Trophoblast cell (in vitro differentiated cells and primary cell): ENCODE measurements at regions not wholly inside any gene's neighbourhood (a gene's known extent, or its start where the extent isn't known, plus 50 kb on each side); places are given as distances from the start of the nearest gene placed in this dataset.

Experiments
- DNase-seq, 2 donors: peaks; one replicate each; pipeline ENCODE4 v3.0.0-alpha.2; 2016
- H2AFZ ChIP-seq: 2 replicates; pipeline ENCODE4 v1.6.1; 2013; ENCODE audit warnings: low read length, moderate library complexity, mild to moderate bottlenecking; ENCODE audit not compliant: insufficient read depth, poor library complexity
- H2AK5ac ChIP-seq: 2 replicates; pipeline ENCODE4 v1.6.1; 2013; ENCODE audit warnings: mild to moderate bottlenecking, low read length
- H2BK120ac ChIP-seq: 2 replicates; pipeline ENCODE4 v1.6.1; 2013; ENCODE audit warnings: low read length, mild to moderate bottlenecking, moderate library complexity; ENCODE audit not compliant: insufficient read depth, poor library complexity
- H2BK12ac ChIP-seq: 2 replicates; pipeline ENCODE4 v1.6.1; 2013; ENCODE audit warnings: mild to moderate bottlenecking, low read length, moderate library complexity
- H2BK5ac ChIP-seq: 2 replicates; pipeline ENCODE4 v1.6.1; 2013; ENCODE audit warnings: low read length, low read depth, moderate library complexity, mild to moderate bottlenecking; ENCODE audit not compliant: poor library complexity
- H3K14ac ChIP-seq: 2 replicates; pipeline ENCODE4 v1.6.1; 2013; ENCODE audit warnings: mild to moderate bottlenecking, low read length
- H3K18ac ChIP-seq: 2 replicates; pipeline ENCODE4 v1.6.1; 2013; ENCODE audit warnings: mild to moderate bottlenecking, low read length
- H3K23ac ChIP-seq: 2 replicates; pipeline ENCODE4 v1.6.1; 2013; ENCODE audit warnings: low read length
- H3K27ac ChIP-seq: 2 replicates; pipeline ENCODE4 v1.5.1; 2013; ENCODE audit warnings: low read depth, mild to moderate bottlenecking, inconsistent platforms, low read length, moderate library complexity
- H3K27me3 ChIP-seq: 2 replicates; pipeline ENCODE4 v1.6.1; 2013; ENCODE audit warnings: inconsistent platforms, mild to moderate bottlenecking, low read length, moderate library complexity; ENCODE audit not compliant: insufficient read depth
- H3K36me3 ChIP-seq, 2 experiments: 1 replicate in 1 of 2; 2 replicates in 1 of 2; pipeline ENCODE4 v1.6.1; 2013; ENCODE audit warnings: low read length in 2 of 2, mild to moderate bottlenecking in 2 of 2, moderate library complexity in 1 of 2; ENCODE audit not compliant: insufficient read depth in 2 of 2, control insufficient read depth in 1 of 2
- H3K4ac ChIP-seq: 2 replicates; pipeline ENCODE4 v1.6.1; 2013; ENCODE audit warnings: low read depth, mild to moderate bottlenecking, low read length, moderate library complexity
- H3K4me1 ChIP-seq, 2 experiments: 1 replicate in 1 of 2; 2 replicates in 1 of 2; pipeline ENCODE4 v1.6.1; 2013; ENCODE audit warnings: low read length in 2 of 2, mild to moderate bottlenecking in 2 of 2, moderate library complexity in 1 of 2; ENCODE audit not compliant: insufficient read depth in 2 of 2, control insufficient read depth in 1 of 2
- H3K4me2 ChIP-seq: 2 replicates; pipeline ENCODE4 v1.6.1; 2013; ENCODE audit warnings: inconsistent platforms, mild to moderate bottlenecking, low read length, moderate library complexity
- H3K4me3 ChIP-seq: 2 replicates; pipeline ENCODE4 v1.5.1; 2013; ENCODE audit warnings: mild to moderate bottlenecking, low read depth, low read length, inconsistent platforms
- H3K79me1 ChIP-seq: one replicate; pipeline ENCODE4 v1.6.1; 2013; ENCODE audit warnings: low read length
- H3K79me2 ChIP-seq: 2 replicates; pipeline ENCODE4 v1.6.1; 2013; ENCODE audit warnings: low read length, mild to moderate bottlenecking; ENCODE audit not compliant: control insufficient read depth, insufficient read depth, poor library complexity
- H3K9ac ChIP-seq: 2 replicates; pipeline ENCODE4 v1.6.1; 2013; ENCODE audit warnings: mild to moderate bottlenecking, low read length
- H3K9me3 ChIP-seq: 2 replicates; pipeline ENCODE4 v1.6.1; 2013; ENCODE audit warnings: low read depth, mild to moderate bottlenecking, control low read depth, inconsistent platforms, low read length; ENCODE audit not compliant: insufficient read depth
- H4K12ac ChIP-seq: 2 replicates; pipeline ENCODE4 v1.6.1; 2013; ENCODE audit warnings: low read depth, mild to moderate bottlenecking, low read length, moderate library complexity
- H4K8ac ChIP-seq: 2 replicates; pipeline ENCODE4 v1.6.1; 2013; ENCODE audit warnings: low read depth, mild to moderate bottlenecking, low read length, moderate library complexity
- H4K91ac ChIP-seq: one replicate; pipeline ENCODE4 v1.6.1; 2013; ENCODE audit warnings: low read depth, mild to moderate bottlenecking, low read length, moderate library complexity
- WGBS: extraction: QIAGEN DNeasy Blood & Tissue Kit; methylation state at CpG from one replicate; pipeline ENCODE4 v1.1.7; 2013; ENCODE audit warnings: missing lambda C conversion rate; ENCODE audit not compliant: insufficient read length, insufficient coverage; ENCODE audit errors: extremely low coverage; 5-methylcytosine and 5-hydroxymethylcytosine counted together

- Histone ChIP-seq H3K4ac (no peak overlapping the region), H3K9me3 (no peaks in the 10 kb centered on the region), H2AFZ (no peak overlapping the region), H4K12ac (no peak overlapping the region), H3K4me1 (no peaks in the 10 kb centered on the region), H3K18ac (no peak overlapping the region), H3K27me3 (no peaks in the 10 kb centered on the region), H2AK5ac (no peak overlapping the region), H3K23ac (no peak overlapping the region), H2BK12ac (no peak overlapping the region), H2BK120ac (no peak overlapping the region), H3K9ac (no peak overlapping the region), H3K27ac (no peak overlapping the region), H3K79me2 (no peaks in the 10 kb centered on the region), H3K36me3 (no peaks in the 10 kb centered on the region), H3K4me3 (no peak overlapping the region), H3K4me2 (no peak overlapping the region), H4K8ac (no peak overlapping the region), H4K91ac (no peak overlapping the region), H3K14ac (no peak overlapping the region), H3K79me1 (no peaks in the 10 kb centered on the region), H2BK5ac (no peak overlapping the region)
- WGBS, result no CpG with 5 or more reads among the region's 2 CpGs
- no peak for DNase-seq
These were observed 530.9 kb upstream of the POM121L12 start for GRCh38 chr7:52504561-52504960.

GRCh38 chr7:52502281-52502680 lies 533.2 kb upstream of the POM121L12 start:
- H3K4ac ChIP-seq, result no peak overlapping the region
- H3K4me3 ChIP-seq, result no peak overlapping the region
- H3K27ac ChIP-seq, result no peak overlapping the region
- no peaks in the 10 kb centered on the region for H3K79me2 ChIP-seq
- no peak overlapping the region for H2BK120ac ChIP-seq
- no peaks in the 10 kb centered on the region for H3K4me1 ChIP-seq
- H3K4me2 ChIP-seq, result no peak overlapping the region
- no peak overlapping the region for H2BK5ac ChIP-seq
- no peak overlapping the region for H3K14ac ChIP-seq
- H4K12ac ChIP-seq, result no peak overlapping the region
- H3K27me3 ChIP-seq, result no peaks in the 10 kb centered on the region
- H3K36me3 ChIP-seq, result no peaks in the 10 kb centered on the region
- H3K23ac ChIP-seq, result no peak overlapping the region
- DNase-seq, result no peak
- H2AFZ ChIP-seq, result no peak overlapping the region
- WGBS, result no CpG with 5 or more reads among the region's 4 CpGs
- H3K9me3 ChIP-seq, result no peaks in the 10 kb centered on the region
- H3K9ac ChIP-seq, result no peak overlapping the region
- no peak overlapping the region for H4K91ac ChIP-seq
- H4K8ac ChIP-seq, result no peak overlapping the region
- H2BK12ac ChIP-seq, result no peak overlapping the region
- no peaks in the 10 kb centered on the region for H3K79me1 ChIP-seq
- no peak overlapping the region for H2AK5ac ChIP-seq
- H3K18ac ChIP-seq, result no peak overlapping the region

- no peak overlapping the region for H2AK5ac ChIP-seq
- H4K91ac ChIP-seq, result no peak overlapping the region
- no peak overlapping the region for H2BK5ac ChIP-seq
- H3K23ac ChIP-seq, result no peak overlapping the region
- no peak overlapping the region for H3K18ac ChIP-seq
- no peak overlapping the region for H3K4ac ChIP-seq
- no peak overlapping the region for H2AFZ ChIP-seq
- no peak overlapping the region for H3K9ac ChIP-seq
- H3K79me1 ChIP-seq, result no peaks in the 10 kb centered on the region
- no peak overlapping the region for H2BK12ac ChIP-seq
- H3K4me1 ChIP-seq, result no peaks in the 10 kb centered on the region
- H3K27ac ChIP-seq, result no peak overlapping the region
- no peaks in the 10 kb centered on the region for H3K9me3 ChIP-seq
- no peak overlapping the region for H3K14ac ChIP-seq
- H3K4me3 ChIP-seq, result no peak overlapping the region
- no peak overlapping the region for H4K8ac ChIP-seq
- H3K4me2 ChIP-seq, result no peak overlapping the region
- WGBS, result no CpG with 5 or more reads among the region's 2 CpGs
- H3K27me3 ChIP-seq, result no peaks in the 10 kb centered on the region
- H2BK120ac ChIP-seq, result no peak overlapping the region
- DNase-seq, result no peak
- H3K79me2 ChIP-seq, result no peaks in the 10 kb centered on the region
- H3K36me3 ChIP-seq, result no peaks in the 10 kb centered on the region
- no peak overlapping the region for H4K12ac ChIP-seq
These were observed 533.7 kb upstream of the POM121L12 start for GRCh38 chr7:52501696-52502095.

- WGBS, result no CpG with 5 or more reads among the region's 3 CpGs
- DNase-seq, result no peak
- no peak overlapping the region for H2BK120ac ChIP-seq
- no peak overlapping the region for H2AFZ ChIP-seq
- no peaks in the 10 kb centered on the region for H3K79me1 ChIP-seq
- H3K9ac ChIP-seq, result no peak overlapping the region
- no peaks in the 10 kb centered on the region for H3K4me1 ChIP-seq
- H4K8ac ChIP-seq, result no peak overlapping the region
- H3K4me2 ChIP-seq, result no peak overlapping the region
- H4K12ac ChIP-seq, result no peak overlapping the region
- H3K14ac ChIP-seq, result no peak overlapping the region
- H3K79me2 ChIP-seq, result no peaks in the 10 kb centered on the region
- no peaks in the 10 kb centered on the region for H3K9me3 ChIP-seq
- no peak overlapping the region for H2AK5ac ChIP-seq
- no peaks in the 10 kb centered on the region for H3K27me3 ChIP-seq
- H2BK12ac ChIP-seq, result no peak overlapping the region
- no peaks in the 10 kb centered on the region for H3K36me3 ChIP-seq
- no peak overlapping the region for H2BK5ac ChIP-seq
- H3K27ac ChIP-seq, result no peak overlapping the region
- H3K4me3 ChIP-seq, result no peak overlapping the region
- H3K4ac ChIP-seq, result no peak overlapping the region
- no peak overlapping the region for H4K91ac ChIP-seq
- no peak overlapping the region for H3K18ac ChIP-seq
- H3K23ac ChIP-seq, result no peak overlapping the region
These were observed 534.6 kb upstream of the POM121L12 start for GRCh38 chr7:52500841-52501240.
